ENCODE measurements at regions not wholly inside any gene's neighbourhood (a gene's known extent, or its start where the extent isn't known, plus 50 kb on each side); places are given as distances from the start of the nearest gene placed in this dataset.
A peak's percentile ranks its signal among the peaks of the same experiment; 100 is the strongest.

- Histone ChIP-seq H3K4me2 (ENCODE audit: insufficient read depth, low read length) (no peak overlapping the region), H3K79me2 (ENCODE audit: control insufficient read depth, insufficient read depth, low read length) (no peaks in the 10 kb centered on the region), H3K9ac (replicated peaks; ENCODE audit: extremely low read depth, insufficient read depth, low read length) (no peak overlapping the region), H3K4me1 (ENCODE audit: control insufficient read depth, extremely low read depth, insufficient read depth, low read length) (no peaks in the 10 kb centered on the region), H4K20me1 (replicated peaks; ENCODE audit: control insufficient read depth, extremely low read depth, insufficient read depth, low read length) (no peaks in the 10 kb centered on the region), H2AFZ (ENCODE audit: low read depth, low read length) (no peak overlapping the region), H3K27ac (ENCODE audit: insufficient read depth, low read depth, low read length) (no peak overlapping the region), H3K9me3 (replicated peaks; ENCODE audit: control insufficient read depth, insufficient read depth, low read length) (no peaks in the 10 kb centered on the region), H3K9me1 (replicated peaks; ENCODE audit: control insufficient read depth, extremely low read depth, insufficient read depth, low read length) (no peaks in the 10 kb centered on the region), H3K36me3 (ENCODE audit: control insufficient read depth in 2 of 2, extremely low read depth in 1 of 2, insufficient read depth in 2 of 2, low read length in 2 of 2) (no peaks in the 10 kb centered on the region), H3K4me3 (replicated peaks in 1 of 3; ENCODE audit: insufficient read depth in 1 of 3, low read depth in 1 of 3, low read length in 3 of 3) (no peak overlapping the region), H3K27me3 (ENCODE audit: control insufficient read depth in 2 of 2, insufficient read depth in 2 of 2, low read length in 2 of 2) (no peaks in the 10 kb centered on the region)
- no peak for FAIRE-seq
- BruUV-seq (replicated peaks): no TSS peak
- TF ChIP-seq EZH2 (IDR thresholded peaks at IDR 0.05; ENCODE audit: borderline replicate concordance, low read depth, low read length, severe bottlenecking): no peak
- TF ChIP-seq, protein P1, sequence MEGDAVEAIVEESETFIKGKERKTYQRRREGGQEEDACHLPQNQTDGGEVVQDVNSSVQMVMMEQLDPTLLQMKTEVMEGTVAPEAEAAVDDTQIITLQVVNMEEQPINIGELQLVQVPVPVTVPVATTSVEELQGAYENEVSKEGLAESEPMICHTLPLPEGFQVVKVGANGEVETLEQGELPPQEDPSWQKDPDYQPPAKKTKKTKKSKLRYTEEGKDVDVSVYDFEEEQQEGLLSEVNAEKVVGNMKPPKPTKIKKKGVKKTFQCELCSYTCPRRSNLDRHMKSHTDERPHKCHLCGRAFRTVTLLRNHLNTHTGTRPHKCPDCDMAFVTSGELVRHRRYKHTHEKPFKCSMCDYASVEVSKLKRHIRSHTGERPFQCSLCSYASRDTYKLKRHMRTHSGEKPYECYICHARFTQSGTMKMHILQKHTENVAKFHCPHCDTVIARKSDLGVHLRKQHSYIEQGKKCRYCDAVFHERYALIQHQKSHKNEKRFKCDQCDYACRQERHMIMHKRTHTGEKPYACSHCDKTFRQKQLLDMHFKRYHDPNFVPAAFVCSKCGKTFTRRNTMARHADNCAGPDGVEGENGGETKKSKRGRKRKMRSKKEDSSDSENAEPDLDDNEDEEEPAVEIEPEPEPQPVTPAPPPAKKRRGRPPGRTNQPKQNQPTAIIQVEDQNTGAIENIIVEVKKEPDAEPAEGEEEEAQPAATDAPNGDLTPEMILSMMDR (IDR thresholded peaks at IDR 0.05; ENCODE audit: extremely low read depth in 1 of 2, insufficient read depth in 1 of 2, low read depth in 1 of 2, low read length in 2 of 2): peak; percentile 44 to 57
- no peak for TF ChIP-seq MYC (IDR thresholded peaks at IDR 0.05; ENCODE audit: low read depth, low read length)
- no peak for TF ChIP-seq GATA2 (IDR thresholded peaks at IDR 0.05; ENCODE audit: insufficient read depth, insufficient read length, low read depth, low read length)
- TF ChIP-seq FOS (IDR thresholded peaks at IDR 0.05; ENCODE audit: borderline replicate concordance, insufficient read depth, low read length): no peak
- TF ChIP-seq, protein P2, sequence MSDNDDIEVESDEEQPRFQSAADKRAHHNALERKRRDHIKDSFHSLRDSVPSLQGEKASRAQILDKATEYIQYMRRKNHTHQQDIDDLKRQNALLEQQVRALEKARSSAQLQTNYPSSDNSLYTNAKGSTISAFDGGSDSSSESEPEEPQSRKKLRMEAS (IDR thresholded peaks at IDR 0.05; ENCODE audit: insufficient read depth, insufficient read length): no peak
- no peak for TF ChIP-seq POLR2A (IDR thresholded peaks at IDR 0.05; ENCODE audit: low read depth, low read length)
- no peak for TF ChIP-seq JUN (IDR thresholded peaks at IDR 0.05; ENCODE audit: borderline replicate concordance, insufficient read depth, insufficient read length, low read depth)
- intact Hi-C loops (cut with micrococcal nuclease) (loop anchor here (1.0 kb wide), 2 partner anchors 100 to 121 kb away; no protein-coding TSS in a partner anchor), dilution Hi-C loops (cut with MboI; ENCODE audit: extremely low pct_ligation_motif_present, low sequenced_read_pairs) (no loop called here)
- DNase-seq (ENCODE audit: low read depth, low spot score): peak; percentile 40
- POLR2A ChIA-PET: no interaction called here
- CTCF ChIA-PET: interaction anchor here (0.6 to 4.8 kb wide), 19 partner anchors 9 to 854 kb away, joined by 3 to 90 read pairs (median 5); no protein-coding TSS in a partner anchor
These were observed 164.4 kb downstream of the QDPR start for GRCh38 chr4:17347445-17347844.
